IMR-90 (cell line): ENCODE measurements at regions not wholly inside any gene's neighbourhood (a gene's known extent, or its start where the extent isn't known, plus 50 kb on each side); places are given as distances from the start of the nearest gene placed in this dataset.

Source experiments
- ATAC-seq: fragments of 200-7000 bp; cut with Tn5 transposase; 2 replicates; pipeline ENCODE4 v1.9.1; 2020; ENCODE audit warnings: low read depth, mild to moderate bottlenecking, moderate library complexity
- BruUV-seq: library from RNA; stranded (reverse); fragments of 400-500 nt; replicated peaks from 2 replicates; lab custom pipeline; 2021; lab: Mats Ljungman, UMichigan
- CTCF ChIA-PET: fragments of 300-600 bp; formaldehyde crosslinking; extraction: SDS; loops from one replicate; lab custom pipeline; 2021; ENCODE audit warnings: antibody characterized with exemption; lab: Yijun Ruan, JAX
- POLR2A ChIA-PET: fragments of 300-600 bp; sonication (Branson Sonifier 250); formaldehyde crosslinking; loops from one replicate; lab custom pipeline; 2022; ENCODE audit warnings: antibody characterized with exemption; ENCODE audit not compliant: unreplicated experiment; lab: Charles Lee
- DNase-seq: peaks from one replicate; pipeline ENCODE4 v3.0.0; 2013
- H2AFZ ChIP-seq: replicated peaks from 2 replicates; pipeline ENCODE3; 2013; ENCODE audit warnings: low read length, mild to moderate bottlenecking; ENCODE audit not compliant: poor library complexity
- H2AK5ac ChIP-seq: 2 replicates; pipeline ENCODE4 v1.6.1; 2013; ENCODE audit warnings: low read depth, low read length, inconsistent platforms
- H2AK9ac ChIP-seq: replicated peaks from 2 replicates; pipeline ENCODE3; 2013; ENCODE audit warnings: mild to moderate bottlenecking, low read depth, low read length, moderate library complexity; ENCODE audit not compliant: poor library complexity
- H2BK120ac ChIP-seq: 2 replicates; pipeline ENCODE4 v1.6.1; 2013; ENCODE audit warnings: low read depth, low read length, inconsistent platforms
- H2BK15ac ChIP-seq: 3 replicates; pipeline ENCODE4 v1.6.1; 2013; ENCODE audit warnings: low read depth, low read length, inconsistent platforms
- H2BK20ac ChIP-seq: 2 replicates; pipeline ENCODE4 v1.6.1; 2013; ENCODE audit warnings: low read depth, mild to moderate bottlenecking, inconsistent platforms, low read length, moderate library complexity
- H2BK5ac ChIP-seq: 2 replicates; pipeline ENCODE4 v1.6.1; 2013; ENCODE audit warnings: mild to moderate bottlenecking, low read depth, low read length, inconsistent platforms; ENCODE audit not compliant: poor library complexity, severe bottlenecking
- H3K14ac ChIP-seq: replicated peaks from 2 replicates; pipeline ENCODE4 v1.6.1; 2013; ENCODE audit warnings: low read depth, low read length, inconsistent platforms
- H3K18ac ChIP-seq: 2 replicates; pipeline ENCODE4 v1.6.1; 2013; ENCODE audit warnings: low read depth, low read length, control low read depth
- H3K23ac ChIP-seq: 2 replicates; pipeline ENCODE4 v1.6.1; 2013; ENCODE audit warnings: low read depth, low read length, inconsistent platforms
- H3K27ac ChIP-seq: 2 replicates; pipeline ENCODE4 v1.5.1; 2013; ENCODE audit warnings: mild to moderate bottlenecking, control low read depth, low read length; ENCODE audit not compliant: insufficient read depth
- H3K27me3 ChIP-seq: 2 replicates; pipeline ENCODE4 v1.6.1; 2013; ENCODE audit warnings: low read length; ENCODE audit not compliant: control insufficient read depth, insufficient read depth
- H3K36me3 ChIP-seq: 2 replicates; pipeline ENCODE4 v1.6.1; 2013; ENCODE audit warnings: low read length, mixed read lengths; ENCODE audit not compliant: control insufficient read depth, insufficient read depth
- H3K4ac ChIP-seq: 2 replicates; pipeline ENCODE4 v1.6.1; 2013; ENCODE audit warnings: low read depth, low read length, inconsistent platforms
- H3K4me1 ChIP-seq: 2 replicates; pipeline ENCODE4 v1.6.1; 2013; ENCODE audit warnings: low read length, mixed read lengths; ENCODE audit not compliant: control insufficient read depth, insufficient read depth
- H3K4me2 ChIP-seq: 2 replicates; pipeline ENCODE4 v1.6.1; 2013; ENCODE audit warnings: low read depth, mild to moderate bottlenecking, control low read depth, low read length, moderate library complexity
- H3K4me3 ChIP-seq: 2 replicates; pipeline ENCODE4 v1.5.1; 2013; ENCODE audit warnings: low read depth, mild to moderate bottlenecking, control low read depth, low read length, moderate library complexity; ENCODE audit not compliant: insufficient read depth
- H3K56ac ChIP-seq: 2 replicates; pipeline ENCODE4 v1.6.1; 2013; ENCODE audit warnings: low read length, inconsistent platforms; ENCODE audit not compliant: insufficient read depth; ENCODE audit errors: extremely low read depth
- H3K79me1 ChIP-seq, 2 experiments: 2 replicates each; pipeline ENCODE4 v1.6.1; 2013; ENCODE audit warnings: low read length in 2 of 2, inconsistent platforms in 1 of 2, low read depth in 1 of 2
- H3K9ac ChIP-seq: 2 replicates; pipeline ENCODE4 v1.6.1; 2013; ENCODE audit warnings: low read depth, low read length, control low read depth
- H3K9me1 ChIP-seq: 2 replicates; pipeline ENCODE4 v1.6.1; 2013; ENCODE audit warnings: low read length, inconsistent platforms; ENCODE audit not compliant: insufficient read depth
- H3K9me3 ChIP-seq: 2 replicates; pipeline ENCODE4 v1.6.1; 2013; ENCODE audit warnings: low read length; ENCODE audit not compliant: control insufficient read depth, insufficient read depth
- H4K20me1 ChIP-seq: 2 replicates; pipeline ENCODE4 v1.6.1; 2013; ENCODE audit warnings: low read length, inconsistent platforms; ENCODE audit not compliant: insufficient read depth
- H4K5ac ChIP-seq: 2 replicates; pipeline ENCODE4 v1.6.1; 2013; ENCODE audit warnings: mild to moderate bottlenecking, low read depth, low read length, control low read depth
- H4K8ac ChIP-seq, 2 experiments: 2 replicates each; pipeline ENCODE4 v1.6.1; 2013; ENCODE audit warnings: low read depth in 2 of 2, low read length in 2 of 2, control low read depth in 1 of 2, inconsistent platforms in 1 of 2
- H4K91ac ChIP-seq: 2 replicates; pipeline ENCODE4 v1.6.1; 2013; ENCODE audit warnings: low read depth, low read length, inconsistent platforms; ENCODE audit not compliant: insufficient read depth
- BHLHE40 ChIP-seq: fragments of 150-350 bp; IDR thresholded peaks from 2 replicates; pipeline ENCODE4 v1.6.1; 2016; ENCODE audit warnings: mild to moderate bottlenecking, low read depth, low read length
- MAFK ChIP-seq: IDR thresholded peaks from 2 replicates; pipeline ENCODE4 v1.6.1; 2012; ENCODE audit warnings: low read depth, low read length, improper control_type of control experiment
- RCOR1 ChIP-seq: IDR thresholded peaks from 2 replicates; pipeline ENCODE4 v1.6.1; 2012; ENCODE audit warnings: mild to moderate bottlenecking, low read length, improper control_type of control experiment; ENCODE audit not compliant: insufficient replicate concordance
- RFX5 ChIP-seq: IDR thresholded peaks from 2 replicates; pipeline ENCODE4 v1.8.0; 2012; ENCODE audit warnings: low read depth, mild to moderate bottlenecking, low read length, moderate library complexity
- SMC3 ChIP-seq: fragments of 150-350 bp; IDR thresholded peaks from 2 replicates; pipeline ENCODE4 v1.6.1; 2016; ENCODE audit warnings: low read depth, mild to moderate bottlenecking, antibody characterized with exemption, low read length, moderate library complexity
- WGBS, 2 experiments: methylation state at CpG; one replicate each; pipeline versions ENCODE4 v1.1.5 to v1.1.7; 2013; ENCODE audit warnings: missing lambda C conversion rate in 2 of 2; ENCODE audit not compliant: insufficient read length in 1 of 2; ENCODE audit errors: extremely low coverage in 2 of 2; 5-methylcytosine and 5-hydroxymethylcytosine counted together
- dilution Hi-C: fragments of 300-500 bp; cut with HindIII; formaldehyde crosslinking; loops from one replicate; pipeline ENCODE4 v1.14.3; 2018; ENCODE audit warnings: low sequenced_read_pairs; ENCODE audit not compliant: unreplicated experiment
- in situ Hi-C: fragments of 300-500 bp; cut with MboI; formaldehyde crosslinking; loops from 3 replicates; pipeline ENCODE4 v1.14.3; 2019; ENCODE audit warnings: low sequenced_read_pairs, inconsistent platforms, mixed read lengths
- intact Hi-C: fragments of 100-400 bp; cut with micrococcal nuclease; formaldehyde crosslinking; loops from 2 replicates; pipeline ENCODE4 v1.10.0; 2022

DNA sequence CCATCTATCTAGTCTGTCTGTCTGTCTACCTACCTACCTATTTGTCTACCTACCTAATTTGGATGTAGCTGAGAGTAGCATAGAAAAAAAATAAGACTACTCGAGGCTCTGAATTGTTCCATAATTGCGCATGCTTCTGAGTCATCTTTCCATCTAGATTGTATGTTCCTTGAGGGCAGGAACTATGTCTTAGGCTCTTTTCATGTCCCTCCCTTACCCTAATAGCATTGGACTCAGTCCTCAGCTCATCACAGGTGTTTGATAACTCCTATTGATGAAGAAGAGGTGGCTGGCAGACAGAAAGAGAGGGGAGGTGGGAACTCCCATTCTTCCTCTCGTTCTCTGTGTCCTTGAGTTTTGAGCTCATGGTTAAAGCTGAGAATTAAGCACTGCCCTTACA is 263.7 kb downstream of the TTC6 start:
- no peak overlapping the region for H2BK120ac ChIP-seq
- in situ Hi-C loops (no loop called here), intact Hi-C loops (no loop called here), dilution Hi-C loops (no loop called here)
- no peak overlapping the region for H4K8ac ChIP-seq
- H3K9me3 ChIP-seq: no peaks in the 10 kb centered on the region
- H2BK5ac ChIP-seq: no peak overlapping the region
- no peak overlapping the region for H3K9ac ChIP-seq
- H3K23ac ChIP-seq: no peak overlapping the region
- no peaks in the 10 kb centered on the region for H3K79me1 ChIP-seq
- no peak overlapping the region for H3K14ac ChIP-seq
- H2BK15ac ChIP-seq: no peak overlapping the region
- H3K27ac ChIP-seq: no peak overlapping the region
- no peaks in the 10 kb centered on the region for H3K27me3 ChIP-seq
- WGBS, 2 experiments: no CpG with 5 or more reads among the region's 3 CpGs
- H3K4me2 ChIP-seq: no peak overlapping the region
- no peaks in the 10 kb centered on the region for H3K9me1 ChIP-seq
- no peak overlapping the region for H3K56ac ChIP-seq
- ChIA-PET POLR2A (no interaction called here), CTCF (no interaction called here)
- H4K20me1 ChIP-seq: no peaks in the 10 kb centered on the region
- no peak overlapping the region for H4K91ac ChIP-seq
- TF ChIP-seq BHLHE40 (no peak), RCOR1 (no peak), MAFK (no peak), RFX5 (no peak), SMC3 (no peak)
- no peak overlapping the region for H4K5ac ChIP-seq
- H2BK20ac ChIP-seq: no peak overlapping the region
- H3K4me3 ChIP-seq: no peak overlapping the region
- H3K36me3 ChIP-seq: no peaks in the 10 kb centered on the region
- no peak for DNase-seq
- H2AK9ac ChIP-seq: no peak overlapping the region
- no peak overlapping the region for H2AK5ac ChIP-seq
- no TSS peak for BruUV-seq
- H3K4ac ChIP-seq: no peak overlapping the region
- no peak for ATAC-seq
- no peaks in the 10 kb centered on the region for H3K4me1 ChIP-seq
- H2AFZ ChIP-seq: no peak overlapping the region
- H3K18ac ChIP-seq: no peak overlapping the region
